ENCODE measurements at regions not wholly inside any gene's neighbourhood (a gene's known extent, or its start where the extent isn't known, plus 50 kb on each side); places are given as distances from the start of the nearest gene placed in this dataset.
"Not testable (repeated sequence)": the region's sequence is repeated elsewhere in the genome, so short reads cannot be mapped to it uniquely, and the experiment has no call there.

DNA sequence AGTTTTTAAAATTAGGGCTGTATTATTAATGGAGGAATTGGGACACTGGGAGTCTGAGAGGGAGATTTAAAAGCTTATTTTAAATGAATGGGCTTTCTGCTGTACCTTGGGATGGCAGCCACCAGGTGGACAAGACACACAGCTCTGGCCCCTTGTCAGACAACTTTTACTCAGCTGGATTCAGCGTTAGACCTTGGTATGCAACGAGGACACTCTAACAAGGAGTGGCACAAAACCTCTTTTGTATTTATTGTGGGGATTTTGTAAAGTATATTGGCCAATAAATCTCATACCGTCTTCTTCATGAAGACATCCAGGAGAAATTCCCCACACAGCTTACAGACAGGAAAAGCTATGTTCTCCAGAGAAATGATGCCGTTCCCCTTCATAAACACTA, 105.7 kb downstream of the LCA5 start:
- no peak for DNase-seq (ENCODE audit: low read depth)

DNA sequence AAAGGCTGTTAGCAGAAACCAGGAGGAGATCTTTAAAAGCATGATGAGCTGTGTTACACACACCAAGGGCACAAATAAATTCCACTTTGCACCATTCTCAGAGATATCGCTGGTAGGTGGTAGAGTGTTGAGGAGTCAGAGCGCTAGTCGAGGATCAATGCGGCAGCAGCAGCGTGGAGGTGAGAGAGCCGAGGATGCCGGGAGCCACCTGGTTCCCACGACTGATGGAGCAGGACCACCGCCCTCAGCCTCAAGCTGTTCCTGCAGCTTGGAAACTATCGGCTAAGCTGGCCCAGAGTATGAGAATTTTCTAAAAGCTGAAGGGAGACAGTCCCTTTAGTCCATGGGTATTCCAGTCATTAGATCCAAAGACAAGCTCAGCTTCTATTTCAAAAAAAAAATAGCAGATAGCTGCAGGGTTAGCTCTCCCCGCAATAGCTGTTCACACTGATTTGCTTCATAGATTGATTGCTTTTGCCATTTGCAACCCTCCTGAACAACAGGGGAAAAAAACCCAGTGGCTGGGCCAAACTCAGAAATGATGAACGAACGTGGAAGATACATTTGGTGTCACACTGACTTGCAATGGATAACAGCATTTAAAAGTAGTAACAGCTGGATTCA, 106.2 kb downstream of the LCA5 start:
- DNase-seq (ENCODE audit: low read depth), result no peak

DNA sequence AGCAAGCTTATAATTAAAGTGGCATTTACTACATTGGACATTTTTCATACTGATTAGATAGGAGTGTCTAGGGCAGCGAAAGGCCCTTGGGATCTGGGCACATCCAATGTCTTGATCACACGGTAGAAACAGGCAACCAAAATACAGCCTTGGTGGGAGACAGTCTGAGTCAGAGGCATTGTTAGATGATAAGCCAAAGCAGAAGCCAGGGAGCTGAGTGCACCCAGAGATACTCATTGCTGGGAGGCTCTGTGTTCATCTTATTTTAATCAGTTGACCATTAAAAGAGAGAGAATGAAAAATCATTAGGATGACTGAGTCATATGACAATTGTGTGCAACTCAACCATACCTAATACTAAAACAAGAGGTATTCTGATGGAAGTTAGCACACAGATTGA, 109.5 kb downstream of the LCA5 start:
- DNase-seq (ENCODE audit: low read depth), result no peak

DNA sequence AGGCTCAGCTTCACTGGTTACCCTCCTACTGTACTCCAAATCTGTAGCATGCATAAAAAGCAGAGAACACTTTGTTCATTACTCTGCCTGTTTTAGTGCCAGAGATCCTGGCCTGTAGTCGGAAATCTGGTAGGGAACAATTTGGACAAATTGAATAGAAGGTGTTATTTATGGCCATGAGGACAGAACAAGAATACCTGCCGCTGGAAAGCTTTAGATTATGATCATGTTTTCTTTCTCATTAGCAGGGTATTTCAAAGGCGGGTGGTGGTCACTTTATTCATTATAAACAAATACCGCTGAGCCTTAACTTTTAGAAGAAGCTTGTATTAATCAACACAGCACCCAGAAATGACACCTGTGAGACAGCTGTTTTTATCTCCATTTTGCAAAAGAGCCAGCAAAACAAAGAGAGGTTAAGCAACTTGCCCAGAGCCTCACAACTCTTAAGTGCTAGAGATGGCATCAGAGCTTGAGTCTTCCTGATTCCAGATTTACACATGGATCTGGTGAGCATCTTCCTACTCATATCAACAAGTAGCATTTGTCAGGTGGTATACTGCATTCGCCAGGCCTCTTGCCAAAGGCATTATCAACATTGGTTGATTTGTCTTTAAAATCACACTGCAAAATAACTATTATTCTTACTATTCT, 110.5 kb downstream of the LCA5 start:
- DNase-seq (ENCODE audit: low read depth), result no peak

DNA sequence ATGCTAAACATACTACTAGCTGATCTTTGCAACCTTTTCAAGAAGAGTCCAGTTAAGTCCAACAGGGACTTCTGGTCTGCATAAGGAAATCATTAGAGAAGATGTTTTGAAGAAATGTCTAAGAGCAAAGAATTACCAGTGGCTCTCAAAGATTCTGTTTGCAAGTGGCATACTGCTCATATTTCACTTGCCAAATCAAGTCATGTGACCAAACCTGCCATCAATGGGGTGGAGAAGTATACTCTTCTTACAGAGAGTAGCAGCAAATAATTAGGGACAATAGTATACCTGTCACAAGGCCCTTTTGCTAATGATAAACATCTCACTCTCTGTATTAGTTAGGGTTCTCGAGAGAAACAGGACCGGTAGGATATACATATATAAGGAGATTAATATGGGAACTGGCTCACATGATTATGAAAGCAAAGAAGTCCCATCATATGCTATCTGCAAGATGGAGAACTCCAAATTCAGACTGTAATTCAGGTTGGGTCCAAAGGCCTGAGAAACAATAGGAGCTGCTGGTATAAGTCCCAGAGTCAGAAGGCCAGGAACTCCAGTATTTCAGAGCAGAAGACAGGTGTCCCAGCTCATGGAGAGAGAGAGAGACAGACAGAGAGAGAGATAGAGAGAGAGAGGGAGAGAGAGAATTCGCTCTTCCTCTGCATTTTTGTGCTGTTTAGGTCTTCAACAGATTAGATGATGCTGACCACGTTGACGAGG, 111.5 kb downstream of the LCA5 start:
- DNase-seq (ENCODE audit: low read depth), result no peak

DNA sequence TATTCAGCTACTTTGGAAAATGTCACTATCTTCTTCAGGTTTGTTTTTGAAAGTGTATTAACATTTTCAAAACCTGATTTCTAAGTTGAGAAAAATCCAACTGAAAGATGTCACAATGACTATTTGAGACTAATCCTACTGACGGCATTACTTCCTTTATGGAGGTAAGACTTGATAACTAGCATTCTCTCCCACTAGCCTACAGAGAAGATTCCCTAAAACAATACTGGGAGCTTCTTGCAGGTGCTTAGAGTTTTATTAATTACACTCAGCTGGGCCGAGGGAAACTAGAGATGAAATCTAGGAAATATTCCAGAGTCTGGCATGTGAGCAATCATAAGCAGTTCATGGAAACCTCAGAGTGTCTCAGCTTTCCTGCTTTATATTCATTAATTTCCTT, 114.0 kb downstream of the LCA5 start:
- no peak for DNase-seq (ENCODE audit: low read depth)

DNA sequence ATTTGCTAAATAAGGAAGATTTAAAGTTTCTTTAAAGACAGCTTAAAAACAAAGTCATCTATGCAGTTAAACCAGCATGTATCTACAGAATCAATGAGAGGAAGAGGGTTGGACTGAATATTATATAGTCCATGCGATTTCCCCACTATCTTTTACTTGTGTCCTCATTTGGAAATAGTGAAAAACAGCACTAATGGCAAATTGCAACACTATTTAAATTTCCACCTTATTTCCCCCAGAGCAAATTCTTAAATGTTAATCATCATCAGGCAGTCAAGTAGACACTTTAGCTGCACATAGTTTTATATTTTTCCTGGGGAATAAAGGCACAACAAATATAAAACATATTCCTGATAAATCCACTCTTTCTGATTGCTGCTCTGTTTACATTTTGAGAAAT, 114.6 kb downstream of the LCA5 start:
- DNase-seq (ENCODE audit: low read depth), result no peak

DNA sequence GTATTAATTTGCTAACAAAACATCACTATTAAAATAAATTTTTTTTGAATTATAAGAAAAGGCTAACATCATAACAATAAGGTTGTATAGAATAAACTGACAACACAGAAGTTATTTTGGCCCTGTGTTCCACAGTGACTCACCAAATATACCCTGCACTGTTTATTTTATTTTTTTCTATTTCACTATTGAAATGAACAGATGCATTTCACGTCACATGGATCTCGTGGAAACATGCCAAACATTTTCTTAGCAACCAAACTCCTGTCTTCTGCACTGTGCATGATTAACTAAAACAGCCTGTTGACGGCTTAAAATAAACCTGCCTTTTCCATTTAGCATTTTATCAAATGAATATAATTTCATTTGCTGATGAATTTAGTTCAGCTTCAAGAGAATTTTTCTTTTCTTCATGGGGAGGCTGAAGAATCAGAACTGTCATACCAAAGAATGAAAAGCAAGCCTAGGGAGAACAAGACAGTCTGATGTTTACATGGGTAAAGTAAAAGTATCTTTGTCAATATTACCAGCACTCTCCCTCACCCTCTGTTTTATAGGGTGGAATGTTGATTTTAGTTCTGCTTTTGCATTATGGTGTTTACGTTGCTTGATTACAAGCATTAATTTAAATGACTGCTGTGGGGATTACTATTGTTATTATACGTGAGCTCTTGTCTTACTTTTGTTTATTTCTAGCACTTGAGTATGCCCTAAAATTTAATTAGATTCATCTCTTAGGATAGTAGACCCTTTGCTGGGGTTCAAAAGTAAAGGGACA, 115.3 kb downstream of the LCA5 start:
- peak; percentile 74 for DNase-seq (ENCODE audit: low read depth)

DNA sequence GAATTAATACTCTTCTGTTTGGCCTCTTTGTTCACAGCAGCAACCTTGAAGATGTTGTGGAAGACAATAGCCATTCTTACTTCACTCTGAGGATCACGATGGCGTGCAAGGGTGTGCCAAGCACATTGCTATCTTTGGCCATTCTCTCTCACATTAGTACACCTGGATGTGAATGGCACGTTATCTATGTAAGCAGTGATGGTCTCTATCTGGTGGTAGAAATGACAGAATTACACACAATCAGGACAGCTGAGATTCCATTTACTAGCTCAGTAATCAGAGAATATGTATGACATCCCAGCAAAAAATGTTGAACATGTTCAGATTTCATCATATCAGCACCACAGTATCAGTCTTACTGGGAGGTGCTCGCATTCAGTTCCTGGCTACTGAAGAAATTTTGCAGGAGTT, 116.2 kb downstream of the LCA5 start:
- peak; percentile 44 for DNase-seq (ENCODE audit: low read depth)

DNA sequence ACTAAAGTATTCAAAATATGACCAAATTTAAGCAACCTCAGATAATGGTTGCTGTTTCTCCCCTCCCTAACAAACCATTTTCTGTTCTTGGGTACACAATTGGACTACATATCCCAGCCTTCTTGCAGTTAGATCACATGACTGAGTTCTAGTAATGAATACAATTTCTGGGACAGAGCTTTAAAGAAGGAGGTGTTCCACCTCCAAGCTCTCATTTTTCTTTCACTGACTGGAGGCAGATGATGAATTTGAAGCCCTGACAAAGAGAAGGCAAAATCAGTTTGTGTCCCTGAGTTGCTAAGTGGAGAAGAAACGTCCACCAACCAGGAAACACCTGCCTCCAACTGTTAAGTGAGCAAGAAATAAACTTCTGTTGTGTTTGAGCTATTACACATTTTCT, 117.2 kb downstream of the LCA5 start:
- no peak for DNase-seq (ENCODE audit: low read depth)

DNA sequence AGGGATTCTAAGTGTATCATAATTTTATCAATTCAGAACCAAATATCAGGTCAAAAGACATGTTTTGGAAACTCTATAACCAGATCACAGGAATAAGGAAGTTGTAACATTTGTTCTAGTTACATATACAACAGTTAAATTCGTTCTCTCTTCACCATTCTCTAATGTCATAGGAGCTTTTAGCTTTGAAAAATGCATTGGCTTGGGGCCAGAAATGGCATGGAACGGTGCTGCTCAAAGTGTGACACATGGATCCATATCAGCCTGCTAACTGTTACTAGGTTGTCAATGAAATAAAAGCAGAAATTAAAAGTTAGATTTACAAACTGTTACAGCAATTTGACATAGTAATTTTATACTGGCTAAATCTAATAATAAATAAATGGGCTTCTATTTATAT, 120.3 kb downstream of the LCA5 start:
- DNase-seq (ENCODE audit: low read depth), result no peak

DNA sequence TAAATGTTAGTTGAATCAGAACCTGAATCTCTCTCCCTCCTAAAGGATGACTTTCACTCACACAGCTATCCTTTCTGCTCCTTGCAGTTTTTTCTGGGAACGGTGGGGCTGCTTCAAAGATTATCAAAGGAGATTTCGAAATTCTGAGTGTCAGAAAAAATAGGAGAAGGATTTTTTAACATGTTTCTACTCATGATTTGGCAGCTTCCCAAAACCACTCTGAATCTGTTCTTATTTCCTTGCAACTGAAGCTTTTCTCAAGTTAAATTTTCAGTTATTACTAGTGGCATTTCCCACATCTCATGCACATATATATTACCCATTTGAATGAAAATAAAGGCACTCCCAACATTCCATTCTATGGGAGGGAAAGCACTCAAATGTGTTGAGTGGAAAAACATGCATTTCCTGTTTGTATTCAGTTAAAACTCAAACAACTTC, 123.6 kb downstream of the LCA5 start:
- DNase-seq (ENCODE audit: low read depth), result peak; percentile 25

DNA sequence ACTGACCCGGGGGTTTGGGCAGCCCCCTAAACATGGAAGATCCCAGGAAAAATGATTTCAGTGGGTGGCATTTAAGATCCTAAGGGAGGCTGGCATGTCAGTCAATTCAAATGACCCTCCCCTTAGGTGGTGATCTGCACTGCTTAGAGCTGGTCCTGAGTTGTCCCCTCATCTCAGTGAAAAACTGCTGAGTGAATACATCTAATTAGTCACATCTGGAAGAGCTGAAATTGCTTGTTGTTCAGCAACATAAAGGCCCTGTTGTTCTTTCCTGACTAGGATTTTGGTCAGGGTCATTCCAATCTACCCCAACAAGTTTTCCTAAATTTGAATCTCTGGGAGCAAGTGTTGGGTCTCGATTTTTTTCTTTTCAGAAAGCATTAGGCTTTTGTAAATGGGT, 126.4 kb downstream of the LCA5 start:
- no peak for DNase-seq (ENCODE audit: low read depth)

DNA sequence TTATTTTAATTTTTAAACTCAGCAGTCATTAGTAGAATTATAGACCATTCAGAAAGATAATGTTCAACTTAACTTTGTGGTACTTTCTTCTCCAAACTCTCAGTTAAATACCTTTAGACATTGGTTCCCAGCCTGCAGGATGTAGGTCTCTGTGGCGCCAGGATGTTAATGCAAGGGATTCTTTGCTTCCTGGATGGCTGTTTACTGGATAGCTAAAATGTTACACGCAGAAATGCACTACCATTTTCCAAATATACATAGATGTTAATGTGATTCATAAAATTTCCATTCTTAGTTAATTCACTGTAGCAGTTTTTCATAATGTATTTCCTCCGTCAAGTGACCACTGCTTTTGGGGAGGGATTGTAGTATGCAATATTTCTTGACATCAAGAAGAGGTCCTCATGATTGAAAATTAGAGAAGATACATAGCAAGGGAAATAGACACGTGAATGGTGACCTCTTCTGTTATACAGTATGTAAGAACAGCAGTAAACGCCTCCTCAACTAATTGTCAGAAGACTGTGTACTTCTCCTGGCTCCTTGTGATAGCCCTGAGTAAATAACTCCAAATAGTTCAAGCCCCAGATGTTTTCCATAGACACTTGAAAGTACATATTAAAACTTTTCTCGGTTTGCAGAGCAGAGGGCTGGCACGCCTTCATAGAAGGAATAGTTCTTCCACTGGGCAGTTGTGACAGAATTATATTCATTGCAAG, 128.8 kb downstream of the LCA5 start:
- DNase-seq (ENCODE audit: low read depth), result no peak

DNA sequence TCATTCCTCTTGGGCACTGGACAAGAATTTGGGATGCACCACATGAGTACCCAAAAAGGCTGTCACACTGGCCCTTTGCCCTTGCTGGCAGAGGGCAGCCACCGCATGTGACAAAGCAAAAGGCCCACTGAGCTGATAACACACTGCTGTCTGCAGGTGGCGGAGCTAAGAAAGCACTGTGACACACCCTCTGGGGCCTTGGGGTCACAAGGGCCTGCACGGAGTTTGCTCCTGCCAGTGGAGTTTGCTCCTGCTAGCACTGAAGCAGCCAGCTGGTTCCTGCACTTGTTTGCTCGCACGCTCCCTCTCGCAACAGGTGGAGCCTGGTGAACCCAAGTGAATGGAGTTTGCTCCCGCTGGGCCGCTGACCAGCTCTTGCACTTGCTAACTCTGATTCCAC, 132.6 kb downstream of the LCA5 start:
- DNase-seq (ENCODE audit: low read depth), result no peak

DNA sequence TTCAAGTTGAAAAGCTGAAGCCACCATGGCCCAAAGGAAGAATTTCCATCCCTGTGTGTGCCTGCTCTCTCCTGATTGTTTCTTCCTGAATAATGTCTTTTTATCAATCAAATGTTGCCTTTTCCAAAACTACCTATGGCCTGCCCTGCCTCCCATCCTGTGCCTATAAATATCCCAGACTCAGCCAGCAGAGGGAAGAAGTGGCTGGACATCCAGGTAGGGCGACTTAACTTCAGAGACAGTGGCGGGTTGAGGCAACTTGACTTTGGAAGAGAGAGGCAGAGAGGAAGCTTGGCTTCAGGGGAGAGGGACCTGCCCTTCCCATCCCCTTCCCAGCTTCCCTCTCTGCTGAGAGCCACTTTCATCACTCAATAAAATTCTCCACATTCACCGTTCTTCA, 133.0 kb downstream of the LCA5 start:
- DNase-seq (ENCODE audit: low read depth), result no peak

DNA sequence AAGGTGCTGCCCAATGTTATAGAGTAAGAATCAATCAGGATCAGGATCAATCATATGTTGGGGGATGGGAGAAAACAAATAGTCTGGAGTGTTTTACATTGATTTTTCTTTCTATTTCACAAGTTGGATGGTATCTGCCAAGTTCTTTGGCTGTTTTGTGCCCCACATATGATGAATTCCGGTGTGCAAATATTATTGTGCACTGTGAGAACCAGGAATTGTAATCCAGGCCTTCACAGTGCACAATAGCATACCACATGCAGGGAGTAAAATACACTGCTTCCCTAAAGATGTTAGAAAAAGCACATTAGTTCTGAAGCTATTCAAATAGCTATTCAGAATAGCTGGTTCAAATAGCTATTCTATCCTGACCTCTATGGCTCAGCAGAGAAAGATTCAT, 133.7 kb downstream of the LCA5 start:
- DNase-seq (ENCODE audit: low read depth), result no peak

DNA sequence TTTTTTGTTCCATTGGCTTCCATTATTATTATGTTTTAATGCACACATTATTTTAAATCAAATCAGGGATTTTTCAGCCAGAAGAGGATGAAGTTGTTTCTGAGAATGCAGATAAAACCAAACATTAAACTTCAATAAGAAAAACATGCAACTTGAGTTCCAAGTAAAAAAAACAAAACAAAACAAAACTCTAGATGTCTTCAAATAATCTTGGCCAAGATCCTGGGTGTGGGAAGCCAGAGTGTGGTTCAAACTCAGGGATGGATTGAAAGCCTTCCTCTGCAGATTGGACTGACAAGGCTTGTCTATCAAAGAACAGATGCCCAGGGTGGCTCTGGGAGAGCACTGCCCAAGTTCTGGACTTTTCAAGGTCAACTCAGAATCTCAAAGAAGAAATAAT, 134.1 kb downstream of the LCA5 start:
- DNase-seq (ENCODE audit: low read depth), result no peak

DNA sequence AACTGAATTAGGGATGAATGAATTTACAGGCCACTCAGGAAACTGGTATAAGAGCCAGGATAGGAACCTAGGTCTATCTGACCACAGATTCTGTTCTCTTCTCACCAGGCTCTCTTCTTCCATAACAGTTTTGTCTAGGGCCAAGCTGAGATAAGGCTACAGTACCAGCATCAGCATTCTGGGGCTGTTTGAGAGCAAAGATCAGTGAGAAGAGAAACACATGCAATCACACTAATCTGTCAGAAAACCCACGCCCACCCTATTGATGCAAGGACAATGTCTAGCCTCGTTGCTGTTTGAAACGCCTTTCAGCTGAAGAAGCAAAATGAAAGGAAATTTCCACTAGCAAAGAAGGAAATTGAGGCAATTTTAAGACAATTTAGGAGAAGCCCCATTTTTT, 137.7 kb downstream of the LCA5 start:
- DNase-seq (ENCODE audit: low read depth), result no peak

DNA sequence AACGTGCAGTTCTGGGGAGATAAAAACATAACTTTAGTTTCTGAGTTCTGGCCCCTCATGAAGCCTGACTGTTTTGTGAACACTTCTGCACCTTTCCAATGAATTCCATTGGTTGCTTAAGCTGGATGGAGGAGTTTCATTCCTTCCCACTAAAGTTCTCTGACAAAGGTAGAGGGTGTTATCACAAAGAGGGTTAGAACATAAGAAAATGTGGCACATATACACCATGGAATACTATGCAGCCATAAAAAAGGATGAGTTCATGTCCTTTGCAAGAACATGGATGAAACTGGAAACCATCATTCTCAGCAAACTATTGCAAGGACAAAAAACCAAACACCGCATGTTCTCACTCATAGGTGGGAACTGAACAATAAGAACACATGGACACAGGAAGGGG, 138.6 kb downstream of the LCA5 start:
- not testable (repeated sequence) for DNase-seq (ENCODE audit: low read depth)

DNA sequence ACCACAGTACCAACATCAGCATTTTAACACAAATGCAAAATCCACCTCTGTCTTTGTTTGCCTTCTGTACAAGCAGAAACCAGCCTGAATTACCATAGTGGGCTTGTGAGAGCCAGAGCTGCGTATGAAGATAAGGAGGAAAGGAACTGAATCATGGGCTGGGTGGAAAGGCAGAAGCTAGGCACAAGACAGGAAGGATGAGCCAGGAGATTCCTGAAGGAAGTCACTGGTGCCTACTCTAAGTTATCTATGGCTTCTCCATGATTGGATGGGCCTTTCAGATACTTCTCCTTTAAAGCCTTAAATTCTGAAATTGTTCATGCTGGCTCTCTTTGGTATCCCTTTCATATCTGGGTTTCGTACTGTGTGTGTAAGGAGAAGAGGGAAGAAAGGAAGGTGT, 140.6 kb downstream of the LCA5 start:
- DNase-seq (ENCODE audit: low read depth), result no peak

DNA sequence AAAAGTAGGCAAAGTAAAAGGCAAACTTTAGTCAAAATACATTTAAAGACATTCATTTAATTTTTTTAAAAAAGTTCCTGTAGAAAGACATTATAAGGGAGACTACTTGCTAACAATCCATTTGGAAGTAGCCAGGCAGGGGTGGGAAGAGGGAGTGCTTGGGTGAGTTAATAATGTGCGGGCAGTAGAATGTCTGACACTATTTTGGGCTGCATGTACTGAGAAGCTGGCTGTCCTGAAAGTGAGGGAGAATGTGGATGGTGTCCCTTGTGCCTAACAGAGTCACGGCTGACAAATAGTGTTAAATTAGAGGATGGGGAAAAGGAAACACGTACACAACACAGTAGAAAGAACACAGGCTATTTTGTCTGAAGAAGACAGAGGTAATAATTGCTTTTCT, 142.5 kb downstream of the LCA5 start:
- DNase-seq (ENCODE audit: low read depth), result no peak

Measured in EH (cell line).